ENCODE measurements at regions not wholly inside any gene's neighbourhood (a gene's known extent, or its start where the extent isn't known, plus 50 kb on each side); places are given as distances from the start of the nearest gene placed in this dataset.
"Not testable (repeated sequence)": the region's sequence is repeated elsewhere in the genome, so short reads cannot be mapped to it uniquely, and the experiment has no call there.

- no peak for DNase-seq (ENCODE audit: low spot score)
These were observed 108.0 kb upstream of the ALKAL2 start for GRCh38 chr2:395886-396285.

- DNase-seq (ENCODE audit: low spot score), result no peak
These were observed 106.1 kb upstream of the ALKAL2 start for GRCh38 chr2:393711-394696.

GRCh38 chr2:392926-393280, 105.0 kb upstream of the ALKAL2 start:
- DNase-seq (ENCODE audit: low spot score), result no peak

- no peak for DNase-seq (ENCODE audit: low spot score)
These were observed 104.5 kb upstream of the ALKAL2 start for GRCh38 chr2:392181-392925.

GRCh38 chr2:391696-392095, 103.8 kb upstream of the ALKAL2 start:
- DNase-seq (ENCODE audit: low spot score), result no peak

GRCh38 chr2:390959-391358, 103.1 kb upstream of the ALKAL2 start:
- DNase-seq (ENCODE audit: low spot score), result no peak

GRCh38 chr2:389985-390384, 102.1 kb upstream of the ALKAL2 start:
- DNase-seq (ENCODE audit: low spot score), result not testable (repeated sequence)

- not testable (repeated sequence) for DNase-seq (ENCODE audit: low spot score)
These were observed 100.9 kb upstream of the ALKAL2 start for GRCh38 chr2:388752-389151.

GRCh38 chr2:387980-388421, 100.1 kb upstream of the ALKAL2 start:
- DNase-seq (ENCODE audit: low spot score), result no peak

GRCh38 chr2:386406-387103, 98.7 kb upstream of the ALKAL2 start:
- DNase-seq (ENCODE audit: low spot score), result no peak

- no peak for DNase-seq (ENCODE audit: low spot score)
These were observed 97.9 kb upstream of the ALKAL2 start for GRCh38 chr2:385785-386184.

GRCh38 chr2:385061-385460, 97.2 kb upstream of the ALKAL2 start:
- DNase-seq (ENCODE audit: low spot score), result no peak

GRCh38 chr2:383888-384287, 96.0 kb upstream of the ALKAL2 start:
- DNase-seq (ENCODE audit: low spot score), result no peak

- DNase-seq (ENCODE audit: low spot score), result no peak
These were observed 95.3 kb upstream of the ALKAL2 start for GRCh38 chr2:383178-383577.

- DNase-seq (ENCODE audit: low spot score), result no peak
These were observed 94.8 kb upstream of the ALKAL2 start for GRCh38 chr2:382728-383022.

GRCh38 chr2:381941-382727, 94.2 kb upstream of the ALKAL2 start:
- no peak for DNase-seq (ENCODE audit: low spot score)

- DNase-seq (ENCODE audit: low spot score), result no peak
These were observed 93.3 kb upstream of the ALKAL2 start for GRCh38 chr2:381181-381580.

- DNase-seq (ENCODE audit: low spot score), result no peak
These were observed 92.9 kb upstream of the ALKAL2 start for GRCh38 chr2:380772-381171.

- DNase-seq (ENCODE audit: low spot score), result no peak
These were observed 92.3 kb upstream of the ALKAL2 start for GRCh38 chr2:380221-380620.

GRCh38 chr2:379778-380177, 91.9 kb upstream of the ALKAL2 start:
- DNase-seq (ENCODE audit: low spot score), result no peak

- DNase-seq (ENCODE audit: low spot score), result no peak
These were observed 90.5 kb upstream of the ALKAL2 start for GRCh38 chr2:378364-378763.

- DNase-seq (ENCODE audit: low spot score), result no peak
These were observed 89.5 kb upstream of the ALKAL2 start for GRCh38 chr2:377414-377813.
